D721Med (cell line): ENCODE measurements at regions not wholly inside any gene's neighbourhood (a gene's known extent, or its start where the extent isn't known, plus 50 kb on each side); places are given as distances from the start of the nearest gene placed in this dataset.

Source experiments
- DNase-seq: peaks from one replicate; pipeline ENCODE4 v3.0.0; 2011; ENCODE audit warnings: low spot score; ENCODE audit not compliant: insufficient read length
- FAIRE-seq: peaks from 2 replicates; lab custom pipeline; 2011; peaks lifted over from hg19 to GRCh38; lab: Jason Lieb, UNC
- CTCF ChIP-seq: IDR thresholded peaks from 2 replicates; pipeline ENCODE4 v1.5.1; 2012; ENCODE audit warnings: mild to moderate bottlenecking, control low read depth; ENCODE audit not compliant: insufficient read depth; ENCODE audit errors: missing control alignments

- no peak for DNase-seq
- FAIRE-seq: no peak
- TF ChIP-seq CTCF: no peak
Measured at GRCh38 chr2:52658598-52658997, 1109.0 kb upstream of the CHAC2 start.

DNA sequence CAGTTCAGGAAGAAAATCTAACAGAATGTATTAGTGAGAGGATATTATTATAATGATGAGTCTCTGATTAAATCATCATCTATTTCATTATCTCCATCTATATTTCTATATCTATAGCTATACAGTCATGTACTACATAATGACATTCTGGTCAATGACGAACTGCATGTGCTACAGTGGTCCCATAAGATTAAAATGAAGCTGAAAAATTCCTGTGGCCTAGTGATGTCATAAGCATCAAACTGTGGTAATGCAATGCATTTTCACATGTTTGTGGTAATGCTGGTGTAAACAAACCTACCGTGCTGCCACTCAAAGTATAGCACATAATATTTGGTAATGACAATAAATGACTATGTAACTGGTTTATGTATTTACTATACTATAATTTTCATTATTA lies 1127.9 kb upstream of the CHAC2 start:
- DNase-seq (no peak), FAIRE-seq (no peak)
- no peak for TF ChIP-seq CTCF

DNA sequence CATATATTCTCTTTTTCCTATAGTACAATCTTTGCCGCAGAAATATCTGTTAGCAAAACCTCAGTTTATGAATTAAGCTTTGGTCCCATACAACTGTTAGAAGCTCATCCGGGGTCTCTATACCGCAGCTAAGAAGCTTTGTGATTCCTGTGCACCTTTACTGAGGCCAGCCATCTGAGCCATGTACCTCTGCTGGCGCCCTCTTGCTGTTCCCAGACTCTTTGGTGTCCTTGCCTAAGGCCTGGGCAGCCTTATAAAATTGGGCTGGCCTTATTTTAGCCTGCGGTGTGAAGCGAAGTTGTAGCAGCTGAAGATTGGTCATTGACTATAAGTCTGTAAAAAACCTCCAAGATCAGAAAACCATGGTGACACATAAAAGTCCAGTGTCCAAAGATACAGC lies 1135.1 kb upstream of the CHAC2 start:
- DNase-seq (no peak), FAIRE-seq (no peak)
- TF ChIP-seq CTCF: no peak

DNA sequence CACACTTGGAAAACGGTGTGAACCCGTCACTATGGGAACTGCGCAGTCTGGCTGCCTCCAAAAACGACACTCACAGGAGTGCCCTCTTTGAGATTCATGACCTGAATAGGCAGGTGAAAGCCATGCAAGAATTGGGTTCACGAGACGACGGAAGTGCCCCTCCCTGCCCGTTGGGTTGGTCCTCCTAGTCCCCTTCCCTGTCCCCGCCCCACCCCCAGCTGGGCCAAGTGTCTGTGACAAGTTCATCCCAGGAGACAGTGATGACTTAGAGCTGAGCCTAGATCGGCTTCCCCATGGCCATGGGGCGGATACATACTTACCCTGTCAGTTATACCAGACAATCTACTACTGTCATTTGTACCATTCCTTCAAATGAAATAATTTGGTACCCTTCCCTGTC lies 1137.7 kb upstream of the CHAC2 start:
- DNase-seq: no peak
- FAIRE-seq: no peak
- no peak for TF ChIP-seq CTCF

DNA sequence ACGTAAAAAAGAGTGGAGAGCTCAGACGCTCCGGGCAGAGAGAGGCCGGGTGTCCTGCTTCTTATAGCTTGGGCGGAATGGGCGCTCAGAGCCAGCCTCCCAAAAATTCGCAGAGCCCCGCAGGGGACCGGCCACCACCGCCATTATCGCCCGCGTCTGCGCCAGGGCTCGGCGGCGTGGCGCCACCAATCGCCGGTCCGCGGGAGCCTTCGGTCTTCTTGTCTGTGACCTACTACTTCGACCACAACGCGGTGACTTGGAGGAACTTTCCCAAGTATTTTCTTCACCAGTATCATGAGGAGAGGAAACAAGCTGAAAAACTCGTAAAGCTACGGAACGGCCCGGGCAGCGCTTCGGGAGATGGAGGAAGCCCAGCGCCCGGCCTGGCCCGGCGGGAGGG lies 1138.1 kb upstream of the CHAC2 start:
- DNase-seq (no peak), FAIRE-seq (no peak)
- TF ChIP-seq CTCF: no peak

- no peak for TF ChIP-seq CTCF
- DNase-seq: no peak
- FAIRE-seq: no peak
Measured at GRCh38 chr2:52622266-52622665, 1145.3 kb upstream of the CHAC2 start.

GRCh38 chr2:52613064-52613463 lies 1154.5 kb upstream of the CHAC2 start:
- TF ChIP-seq CTCF: no peak
- FAIRE-seq (no peak), DNase-seq (no peak)
